ENCODE measurements at regions not wholly inside any gene's neighbourhood (a gene's known extent, or its start where the extent isn't known, plus 50 kb on each side); places are given as distances from the start of the nearest gene placed in this dataset.

DNA sequence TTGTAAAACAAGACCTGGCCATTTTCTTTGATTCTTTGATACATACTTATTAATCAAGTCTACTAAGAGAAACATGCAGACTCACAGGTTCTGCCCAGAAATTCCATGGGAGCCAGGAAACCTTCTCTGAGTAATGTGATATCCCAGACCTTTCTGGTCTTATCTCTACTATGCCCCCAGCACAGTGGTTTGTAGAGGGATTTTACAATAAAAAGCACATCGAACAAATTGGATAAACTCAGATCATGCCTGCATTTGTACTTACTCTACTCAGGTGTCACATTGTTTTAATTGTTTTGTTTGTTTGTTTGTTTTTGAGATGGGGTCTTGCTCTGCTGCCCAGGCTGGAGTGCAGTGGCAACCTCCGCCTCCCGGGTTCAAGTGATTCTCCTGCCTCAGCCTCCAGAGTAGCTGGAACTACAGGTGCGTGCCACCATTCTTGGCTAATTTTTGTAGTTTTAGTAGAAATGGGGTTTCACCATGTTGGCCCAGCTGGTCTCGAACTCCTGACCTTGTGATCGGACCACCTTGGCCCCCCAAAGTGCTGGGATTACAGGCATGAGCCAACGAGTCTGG, 179.5 kb downstream of the ZNF608 start:
- TF ChIP-seq ZNF24 (IDR thresholded peaks at IDR 0.05): no peak
- TF ChIP-seq, protein P1, sequence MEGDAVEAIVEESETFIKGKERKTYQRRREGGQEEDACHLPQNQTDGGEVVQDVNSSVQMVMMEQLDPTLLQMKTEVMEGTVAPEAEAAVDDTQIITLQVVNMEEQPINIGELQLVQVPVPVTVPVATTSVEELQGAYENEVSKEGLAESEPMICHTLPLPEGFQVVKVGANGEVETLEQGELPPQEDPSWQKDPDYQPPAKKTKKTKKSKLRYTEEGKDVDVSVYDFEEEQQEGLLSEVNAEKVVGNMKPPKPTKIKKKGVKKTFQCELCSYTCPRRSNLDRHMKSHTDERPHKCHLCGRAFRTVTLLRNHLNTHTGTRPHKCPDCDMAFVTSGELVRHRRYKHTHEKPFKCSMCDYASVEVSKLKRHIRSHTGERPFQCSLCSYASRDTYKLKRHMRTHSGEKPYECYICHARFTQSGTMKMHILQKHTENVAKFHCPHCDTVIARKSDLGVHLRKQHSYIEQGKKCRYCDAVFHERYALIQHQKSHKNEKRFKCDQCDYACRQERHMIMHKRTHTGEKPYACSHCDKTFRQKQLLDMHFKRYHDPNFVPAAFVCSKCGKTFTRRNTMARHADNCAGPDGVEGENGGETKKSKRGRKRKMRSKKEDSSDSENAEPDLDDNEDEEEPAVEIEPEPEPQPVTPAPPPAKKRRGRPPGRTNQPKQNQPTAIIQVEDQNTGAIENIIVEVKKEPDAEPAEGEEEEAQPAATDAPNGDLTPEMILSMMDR (CRISPR knock-in tag; IDR thresholded peaks at IDR 0.05): no peak
- no peak for TF ChIP-seq ZNF296 (CRISPR knock-in tag; conservative IDR thresholded peaks at IDR 0.05)
- TF ChIP-seq, protein P2, sequence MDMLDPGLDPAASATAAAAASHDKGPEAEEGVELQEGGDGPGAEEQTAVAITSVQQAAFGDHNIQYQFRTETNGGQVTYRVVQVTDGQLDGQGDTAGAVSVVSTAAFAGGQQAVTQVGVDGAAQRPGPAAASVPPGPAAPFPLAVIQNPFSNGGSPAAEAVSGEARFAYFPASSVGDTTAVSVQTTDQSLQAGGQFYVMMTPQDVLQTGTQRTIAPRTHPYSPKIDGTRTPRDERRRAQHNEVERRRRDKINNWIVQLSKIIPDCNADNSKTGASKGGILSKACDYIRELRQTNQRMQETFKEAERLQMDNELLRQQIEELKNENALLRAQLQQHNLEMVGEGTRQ (IDR thresholded peaks at IDR 0.05; ENCODE audit: low read depth, low read length): no peak
- TF ChIP-seq, protein P2 (CRISPR knock-in tag; IDR thresholded peaks at IDR 0.05; ENCODE audit: borderline replicate concordance): no peak
- TF ChIP-seq ZSCAN12 (CRISPR knock-in tag; IDR thresholded peaks at IDR 0.05): no peak
- no peak for TF ChIP-seq FOXA3 (CRISPR knock-in tag; IDR thresholded peaks at IDR 0.05)
- no peak for TF ChIP-seq SETDB1 (CRISPR knock-in tag; IDR thresholded peaks at IDR 0.05; ENCODE audit: borderline replicate concordance)
- TF ChIP-seq GABPB1 (CRISPR knock-in tag; IDR thresholded peaks at IDR 0.05): no peak
- no peak for TF ChIP-seq HHEX (CRISPR knock-in tag; IDR thresholded peaks at IDR 0.05)
- TF ChIP-seq ZNF562 (CRISPR knock-in tag; IDR thresholded peaks at IDR 0.05; ENCODE audit: borderline replicate concordance): no peak
